Activated gamma-delta T cell treated with Interleukin-2 at 50 U/mL for 16 hours (primary cell): ENCODE measurements at regions not wholly inside any gene's neighbourhood (a gene's known extent, or its start where the extent isn't known, plus 50 kb on each side); places are given as distances from the start of the nearest gene placed in this dataset.
"Not testable (repeated sequence)": the region's sequence is repeated elsewhere in the genome, so short reads cannot be mapped to it uniquely, and the experiment has no call there.

Experiments
- DNase-seq: peaks from one replicate; pipeline ENCODE4 v3.0.0-alpha.2; 2020

- DNase-seq: not testable (repeated sequence)
Observed at GRCh38 chr11:67803519-67803918, 129.1 kb upstream of the ALDH3B2 start.

GRCh38 chr11:67803055-67803454 lies 128.6 kb upstream of the ALDH3B2 start:
- DNase-seq: not testable (repeated sequence)

GRCh38 chr11:67802623-67803022 lies 128.2 kb upstream of the ALDH3B2 start:
- DNase-seq: not testable (repeated sequence)

- not testable (repeated sequence) for DNase-seq
Observed at GRCh38 chr11:67801397-67801796, 127.0 kb upstream of the ALDH3B2 start.

GRCh38 chr11:67800591-67800990 lies 126.2 kb upstream of the ALDH3B2 start:
- not testable (repeated sequence) for DNase-seq

- not testable (repeated sequence) for DNase-seq
Observed at GRCh38 chr11:67799808-67800207, 125.4 kb upstream of the ALDH3B2 start.

- not testable (repeated sequence) for DNase-seq
Observed at GRCh38 chr11:67797726-67798521, 123.5 kb upstream of the ALDH3B2 start.

GRCh38 chr11:67795746-67796145 lies 121.3 kb upstream of the ALDH3B2 start:
- no peak for DNase-seq

- DNase-seq: not testable (repeated sequence)
Observed at GRCh38 chr11:67793750-67794149, 119.3 kb upstream of the ALDH3B2 start.

- DNase-seq: peak; percentile 36
Observed at GRCh38 chr11:67792273-67792990, 118.0 kb upstream of the ALDH3B2 start.

- DNase-seq: not testable (repeated sequence)
Observed at GRCh38 chr11:67791598-67792170, 117.3 kb upstream of the ALDH3B2 start.

- DNase-seq: not testable (repeated sequence)
Observed at GRCh38 chr11:67788341-67788695, 113.9 kb upstream of the ALDH3B2 start.

- DNase-seq: not testable (repeated sequence)
Observed at GRCh38 chr11:67787681-67788340, 113.4 kb upstream of the ALDH3B2 start.

- not testable (repeated sequence) for DNase-seq
Observed at GRCh38 chr11:67781967-67782366, 107.5 kb upstream of the ALDH3B2 start.

- not testable (repeated sequence) for DNase-seq
Observed at GRCh38 chr11:67781506-67781905, 107.1 kb upstream of the ALDH3B2 start.

- DNase-seq: no peak
Observed at GRCh38 chr11:67780056-67780455, 105.6 kb upstream of the ALDH3B2 start.

- not testable (repeated sequence) for DNase-seq
Observed at GRCh38 chr11:67779189-67779875, 104.9 kb upstream of the ALDH3B2 start.

GRCh38 chr11:67776852-67777520 lies 102.6 kb upstream of the ALDH3B2 start:
- DNase-seq: no peak

GRCh38 chr11:67774175-67774574 lies 99.8 kb upstream of the ALDH3B2 start:
- not testable (repeated sequence) for DNase-seq

- DNase-seq: not testable (repeated sequence)
Observed at GRCh38 chr11:67768001-67768730, 93.7 kb upstream of the ALDH3B2 start.

GRCh38 chr11:67761211-67761610 lies 86.8 kb upstream of the ALDH3B2 start:
- not testable (repeated sequence) for DNase-seq
